Panc1 (cell line): ENCODE measurements at regions not wholly inside any gene's neighbourhood (a gene's known extent, or its start where the extent isn't known, plus 50 kb on each side); places are given as distances from the start of the nearest gene placed in this dataset.

Source experiments
- ATAC-seq: fragments of 200-7000 bp; cut with Tn5 transposase; 2 replicates; pipeline ENCODE4 v1.9.1; 2020; ENCODE audit warnings: mild to moderate bottlenecking, moderate library complexity
- BruUV-seq: library from RNA; stranded (reverse); fragments of 400-500 nt; replicated peaks from 2 replicates; lab custom pipeline; 2021; lab: Mats Ljungman, UMichigan
- CTCF ChIA-PET: fragments of 300-600 bp; sonication (Branson Sonifier 250); formaldehyde crosslinking; loops from one replicate; lab custom pipeline; 2022; ENCODE audit warnings: antibody characterized with exemption; lab: Charles Lee
- POLR2A ChIA-PET: fragments of 300-600 bp; sonication (Branson Sonifier 250); formaldehyde crosslinking; loops from one replicate; lab custom pipeline; 2022; ENCODE audit warnings: antibody characterized with exemption; lab: Charles Lee
- DNase-seq: peaks from one replicate; pipeline ENCODE4 v3.0.0-alpha.2; 2010; ENCODE audit warnings: low read depth, low spot score
- H3K27ac ChIP-seq: 2 replicates; pipeline ENCODE4 v1.5.1; 2011; ENCODE audit warnings: mild to moderate bottlenecking, low read length, inconsistent platforms
- H3K27me3 ChIP-seq: fragments of 200-500 bp; sonication (Bioruptor generic); 2 replicates; pipeline ENCODE4 v1.6.0; 2014; ENCODE audit warnings: low read length, inconsistent platforms; ENCODE audit not compliant: control insufficient read depth, insufficient read depth
- H3K36me3 ChIP-seq: fragments of 200-500 bp; sonication (Bioruptor generic); 2 replicates; pipeline ENCODE4 v1.5.1; 2014; ENCODE audit warnings: inconsistent platforms, mild to moderate bottlenecking, low read length, moderate library complexity; ENCODE audit not compliant: control insufficient read depth, insufficient read depth
- H3K4me1 ChIP-seq: 2 replicates; pipeline ENCODE4 v1.5.1; 2011; ENCODE audit warnings: inconsistent platforms, mild to moderate bottlenecking, low read length, moderate library complexity; ENCODE audit not compliant: control insufficient read depth, insufficient read depth
- H3K4me3 ChIP-seq, 2 experiments: 2 replicates each; pipeline ENCODE4 v1.5.1; 2011 to 2012; ENCODE audit warnings: low read depth in 2 of 2, low read length in 2 of 2, mild to moderate bottlenecking in 2 of 2, inconsistent platforms in 1 of 2, moderate library complexity in 1 of 2
- H3K9me3 ChIP-seq: fragments of 200-500 bp; sonication (Bioruptor generic); 2 replicates; pipeline ENCODE4 v1.5.1; 2014; ENCODE audit warnings: low read depth, mild to moderate bottlenecking, inconsistent platforms, low read length, moderate library complexity; ENCODE audit not compliant: control insufficient read depth, insufficient read depth
- POLR2AphosphoS5 ChIP-seq: IDR thresholded peaks from 2 replicates; pipeline ENCODE4 v1.6.1; 2012; ENCODE audit warnings: mild to moderate bottlenecking, low read depth, low read length, moderate library complexity
- SIN3A ChIP-seq: IDR thresholded peaks from 2 replicates; pipeline ENCODE4 v1.6.1; 2012; ENCODE audit warnings: low read depth, mild to moderate bottlenecking, low read length, moderate library complexity, borderline replicate concordance; ENCODE audit not compliant: insufficient read depth
- TCF7L2 ChIP-seq: IDR thresholded peaks from 2 replicates; pipeline ENCODE4 v1.6.1; 2011; ENCODE audit warnings: mild to moderate bottlenecking, low read depth, low read length, inconsistent platforms
- in situ Hi-C: cut with HindIII; loops from 2 replicates; pipeline ENCODE4 v1.10.0; 2016; ENCODE audit warnings: low sequenced_read_pairs, low pct_unique_long_range_greater_than_20kb
- intact Hi-C: fragments of 100-400 bp; cut with micrococcal nuclease; formaldehyde crosslinking; loops from one replicate; pipeline ENCODE4 v1.10.0; 2022; ENCODE audit not compliant: unreplicated experiment
- TF ChIP-seq, protein P1 (sequence below), 2 experiments: IDR thresholded peaks; 2 replicates each; pipeline ENCODE4 v1.6.1; 2011 to 2012; ENCODE audit warnings: low read depth in 2 of 2, control low read depth in 1 of 2, low read length in 1 of 2, mild to moderate bottlenecking in 1 of 2, moderate library complexity in 1 of 2; ENCODE audit not compliant: insufficient read depth in 1 of 2
- TF ChIP-seq, protein P2 (sequence below): fragments of 450-650 bp; IDR thresholded peaks from 2 replicates; pipeline ENCODE4 v1.5.1; 2017; ENCODE audit warnings: mild to moderate bottlenecking

DNA sequence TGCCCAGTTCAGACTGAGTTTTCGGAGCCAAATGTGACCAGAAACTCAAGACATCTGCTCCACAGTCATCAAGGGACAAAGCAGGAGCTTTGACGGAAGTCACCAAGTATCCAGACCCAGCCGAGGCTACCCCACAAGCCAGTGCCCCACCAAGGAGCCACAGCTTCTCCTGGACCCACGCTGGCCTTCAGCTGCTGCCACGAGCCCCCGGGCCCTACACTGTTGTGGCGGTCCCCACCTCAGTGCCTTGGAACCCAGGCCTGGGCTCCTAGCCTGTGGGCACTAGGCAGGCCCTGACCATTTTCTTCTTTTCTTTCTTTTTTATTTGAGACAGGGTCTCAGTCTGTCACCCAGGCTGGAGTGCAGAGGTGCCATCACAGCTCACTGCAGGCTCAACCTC, 82.1 kb upstream of the NKX1-1 start:
- intact Hi-C loops, result no loop called here
- POLR2A ChIA-PET, result no interaction called here

DNA sequence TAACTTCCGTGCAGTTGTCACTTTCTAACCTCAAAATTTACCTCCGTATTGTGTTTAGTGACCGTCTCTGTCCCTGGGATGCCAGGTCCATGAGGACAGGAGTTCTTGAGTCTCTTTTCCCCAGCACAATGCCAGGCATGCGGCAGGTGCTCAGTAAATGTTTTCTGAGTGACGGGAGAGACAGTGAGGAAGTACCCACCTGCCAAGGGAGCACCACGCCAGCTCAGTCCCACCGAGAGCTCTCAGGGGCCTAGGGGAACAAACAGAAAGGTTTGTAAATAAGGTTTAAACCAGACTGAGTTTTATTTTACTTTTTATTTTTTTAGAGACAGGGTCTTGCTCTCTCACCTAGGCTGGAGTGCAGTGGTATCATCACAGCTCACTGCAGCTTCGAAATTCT, 81.5 kb upstream of the NKX1-1 start:
- POLR2A ChIA-PET, result no interaction called here
- H3K4me3 ChIP-seq, result no peak overlapping the region
- H3K27me3 ChIP-seq, result no peaks in the 10 kb centered on the region; the same call in 1 of the 2 replicates
- no peak for ATAC-seq
- in situ Hi-C loops (no loop called here), intact Hi-C loops (no loop called here)
- CTCF ChIA-PET, result no interaction called here
- no peak overlapping the region for H3K27ac ChIP-seq
- no peaks in the 10 kb centered on the region for H3K4me1 ChIP-seq
- H3K9me3 ChIP-seq, result peaks cover 18% of the 10 kb centered on the region; the same call in 1 of the 2 replicates
- BruUV-seq, result no TSS peak
- TF ChIP-seq, protein P1, sequence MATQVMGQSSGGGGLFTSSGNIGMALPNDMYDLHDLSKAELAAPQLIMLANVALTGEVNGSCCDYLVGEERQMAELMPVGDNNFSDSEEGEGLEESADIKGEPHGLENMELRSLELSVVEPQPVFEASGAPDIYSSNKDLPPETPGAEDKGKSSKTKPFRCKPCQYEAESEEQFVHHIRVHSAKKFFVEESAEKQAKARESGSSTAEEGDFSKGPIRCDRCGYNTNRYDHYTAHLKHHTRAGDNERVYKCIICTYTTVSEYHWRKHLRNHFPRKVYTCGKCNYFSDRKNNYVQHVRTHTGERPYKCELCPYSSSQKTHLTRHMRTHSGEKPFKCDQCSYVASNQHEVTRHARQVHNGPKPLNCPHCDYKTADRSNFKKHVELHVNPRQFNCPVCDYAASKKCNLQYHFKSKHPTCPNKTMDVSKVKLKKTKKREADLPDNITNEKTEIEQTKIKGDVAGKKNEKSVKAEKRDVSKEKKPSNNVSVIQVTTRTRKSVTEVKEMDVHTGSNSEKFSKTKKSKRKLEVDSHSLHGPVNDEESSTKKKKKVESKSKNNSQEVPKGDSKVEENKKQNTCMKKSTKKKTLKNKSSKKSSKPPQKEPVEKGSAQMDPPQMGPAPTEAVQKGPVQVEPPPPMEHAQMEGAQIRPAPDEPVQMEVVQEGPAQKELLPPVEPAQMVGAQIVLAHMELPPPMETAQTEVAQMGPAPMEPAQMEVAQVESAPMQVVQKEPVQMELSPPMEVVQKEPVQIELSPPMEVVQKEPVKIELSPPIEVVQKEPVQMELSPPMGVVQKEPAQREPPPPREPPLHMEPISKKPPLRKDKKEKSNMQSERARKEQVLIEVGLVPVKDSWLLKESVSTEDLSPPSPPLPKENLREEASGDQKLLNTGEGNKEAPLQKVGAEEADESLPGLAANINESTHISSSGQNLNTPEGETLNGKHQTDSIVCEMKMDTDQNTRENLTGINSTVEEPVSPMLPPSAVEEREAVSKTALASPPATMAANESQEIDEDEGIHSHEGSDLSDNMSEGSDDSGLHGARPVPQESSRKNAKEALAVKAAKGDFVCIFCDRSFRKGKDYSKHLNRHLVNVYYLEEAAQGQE (IDR thresholded peaks at IDR 0.05; ENCODE audit: insufficient read depth in 1 of 2, low read depth in 2 of 2, low read length in 1 of 2), result no peak
- TF ChIP-seq SIN3A, result no peak
- no peak for DNase-seq
- no peaks in the 10 kb centered on the region for H3K36me3 ChIP-seq

More for the DNA sequence above, 82.1 kb upstream of the NKX1-1 start:
- in situ Hi-C loops, result no loop called here
- CTCF ChIA-PET, result no interaction called here
- Histone ChIP-seq H3K36me3 (no peaks in the 10 kb centered on the region), H3K4me3 (no peak overlapping the region), H3K4me1 (no peaks in the 10 kb centered on the region), H3K27me3 (no peaks in the 10 kb centered on the region), H3K27ac (no peak overlapping the region), H3K9me3 (peaks cover 18% of the 10 kb centered on the region; the same call in 1 of the 2 replicates)
- no peak for TF ChIP-seq POLR2AphosphoS5
- TF ChIP-seq SIN3A, result no peak
- TF ChIP-seq, protein P2, sequence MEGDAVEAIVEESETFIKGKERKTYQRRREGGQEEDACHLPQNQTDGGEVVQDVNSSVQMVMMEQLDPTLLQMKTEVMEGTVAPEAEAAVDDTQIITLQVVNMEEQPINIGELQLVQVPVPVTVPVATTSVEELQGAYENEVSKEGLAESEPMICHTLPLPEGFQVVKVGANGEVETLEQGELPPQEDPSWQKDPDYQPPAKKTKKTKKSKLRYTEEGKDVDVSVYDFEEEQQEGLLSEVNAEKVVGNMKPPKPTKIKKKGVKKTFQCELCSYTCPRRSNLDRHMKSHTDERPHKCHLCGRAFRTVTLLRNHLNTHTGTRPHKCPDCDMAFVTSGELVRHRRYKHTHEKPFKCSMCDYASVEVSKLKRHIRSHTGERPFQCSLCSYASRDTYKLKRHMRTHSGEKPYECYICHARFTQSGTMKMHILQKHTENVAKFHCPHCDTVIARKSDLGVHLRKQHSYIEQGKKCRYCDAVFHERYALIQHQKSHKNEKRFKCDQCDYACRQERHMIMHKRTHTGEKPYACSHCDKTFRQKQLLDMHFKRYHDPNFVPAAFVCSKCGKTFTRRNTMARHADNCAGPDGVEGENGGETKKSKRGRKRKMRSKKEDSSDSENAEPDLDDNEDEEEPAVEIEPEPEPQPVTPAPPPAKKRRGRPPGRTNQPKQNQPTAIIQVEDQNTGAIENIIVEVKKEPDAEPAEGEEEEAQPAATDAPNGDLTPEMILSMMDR, result no peak
- no peak for TF ChIP-seq TCF7L2
- TF ChIP-seq, protein P1 (IDR thresholded peaks at IDR 0.05; ENCODE audit: insufficient read depth in 1 of 2, low read depth in 2 of 2, low read length in 1 of 2), result no peak
- DNase-seq (no peak), ATAC-seq (no peak)
- no TSS peak for BruUV-seq
